GM12878 (cell line): ENCODE measurements at regions not wholly inside any gene's neighbourhood (a gene's known extent, or its start where the extent isn't known, plus 50 kb on each side); places are given as distances from the start of the nearest gene placed in this dataset.

Source experiments
- ATAC-seq: fragments of 200-7000 bp; cut with Tn5 transposase; 3 replicates; pipeline ENCODE4 v1.9.1; 2020; ENCODE audit warnings: mild to moderate bottlenecking, moderate library complexity
- BruUV-seq: library from RNA; stranded (reverse); fragments of 400-500 nt; replicated peaks from 2 replicates; lab custom pipeline; 2021; lab: Mats Ljungman, UMichigan
- CTCF ChIA-PET: fragments of 300-600 bp; sonication (Branson Sonifier 250); formaldehyde crosslinking; extraction: SDS; loops from one replicate; lab custom pipeline; 2021; ENCODE audit warnings: inconsistent platforms; lab: Yijun Ruan, JAX
- POLR2A ChIA-PET: fragments of 350-600 bp; formaldehyde crosslinking; extraction: SDS; loops from one replicate; lab custom pipeline; 2021; ENCODE audit warnings: inconsistent platforms; lab: Charles Lee
- RAD21 ChIA-PET: fragments of 300-600 bp; sonication (Branson Sonifier 250); formaldehyde crosslinking; loops from one replicate; lab custom pipeline; 2023; ENCODE audit warnings: antibody characterized with exemption; ENCODE audit not compliant: unreplicated experiment; lab: Charles Lee
- SMC1A ChIA-PET: fragments of 300-600 bp; sonication (Branson Sonifier 250); formaldehyde crosslinking; loops from one replicate; lab custom pipeline; 2023; ENCODE audit not compliant: unreplicated experiment, uncharacterized antibody; lab: Charles Lee
- DNase-seq: peaks from one replicate; pipeline ENCODE4 v3.0.0-alpha.2; 2011; ENCODE audit warnings: low read depth, low spot score
- FAIRE-seq: peaks from 3 replicates; lab custom pipeline; 2011; peaks lifted over from hg19 to GRCh38; lab: Jason Lieb, UNC
- H2AFZ ChIP-seq: 2 replicates; pipeline ENCODE4 v1.6.0; 2011; ENCODE audit warnings: low read depth, low read length, control low read depth; ENCODE audit not compliant: control insufficient read depth
- H3K27ac ChIP-seq: 2 replicates; pipeline ENCODE4 v1.5.1; 2011; ENCODE audit warnings: control low read depth; ENCODE audit not compliant: control insufficient read depth, insufficient read depth
- H3K27me3 ChIP-seq, 2 experiments: replicated peaks in 1 of 2; 2 replicates each; pipeline versions ENCODE4 v1.6.0 to v1.6.1; 2011; ENCODE audit warnings: low read length in 1 of 2; ENCODE audit not compliant: control insufficient read depth in 2 of 2, insufficient read depth in 2 of 2
- H3K36me3 ChIP-seq, 2 experiments: 2 replicates each; pipeline ENCODE4 v1.5.1; 2011; ENCODE audit warnings: low read length in 1 of 2; ENCODE audit not compliant: control insufficient read depth in 2 of 2, insufficient read depth in 2 of 2
- H3K4me1 ChIP-seq: 2 replicates; pipeline ENCODE4 v1.6.1; 2011; ENCODE audit warnings: mild to moderate bottlenecking, low read length, moderate library complexity, mixed read lengths; ENCODE audit not compliant: control insufficient read depth, insufficient read depth
- H3K4me2 ChIP-seq: 2 replicates; pipeline ENCODE4 v1.6.0; 2011; ENCODE audit warnings: control low read depth; ENCODE audit not compliant: control insufficient read depth, insufficient read depth
- H3K4me3 ChIP-seq: fragments of 200-600 bp; sonication (generic); 2 replicates; pipeline ENCODE4 v1.5.1; 2016
- H3K79me2 ChIP-seq: 2 replicates; pipeline ENCODE4 v1.6.0; 2011; ENCODE audit warnings: low read length; ENCODE audit not compliant: control insufficient read depth, insufficient read depth
- H3K9ac ChIP-seq: 2 replicates; pipeline ENCODE4 v1.8.0; 2011; ENCODE audit warnings: low read length, control low read depth, mixed read lengths; ENCODE audit not compliant: control insufficient read depth, insufficient read depth
- H3K9me3 ChIP-seq: replicated peaks from 3 replicates; pipeline ENCODE4 v1.5.1; 2011; ENCODE audit warnings: mild to moderate bottlenecking, low read length; ENCODE audit not compliant: control insufficient read depth, insufficient read depth
- H4K20me1 ChIP-seq: 2 replicates; pipeline ENCODE4 v1.6.0; 2011; ENCODE audit not compliant: control insufficient read depth, insufficient read depth
- BRCA1 ChIP-seq: IDR thresholded peaks from 2 replicates; pipeline ENCODE4 v1.6.1; 2011; ENCODE audit warnings: low read depth, low read length, improper control_type of control experiment
- ESRRA ChIP-seq: IDR thresholded peaks from 2 replicates; pipeline ENCODE4 v1.6.1; 2012; ENCODE audit warnings: mild to moderate bottlenecking, low read length, improper control_type of control experiment
- GATAD2B ChIP-seq: fragments of 450-650 bp; conservative IDR thresholded peaks from 2 replicates; pipeline ENCODE4 v1.6.1; 2017; ENCODE audit warnings: low read depth, mild to moderate bottlenecking, moderate library complexity
- JUND ChIP-seq: IDR thresholded peaks from 2 replicates; pipeline ENCODE4 v1.6.1; 2012; ENCODE audit warnings: low read depth, mild to moderate bottlenecking, low read length, improper control_type of control experiment, moderate library complexity
- MYB ChIP-seq: fragments of 150-350 bp; IDR thresholded peaks from 2 replicates; pipeline ENCODE4 v1.6.1; 2014; ENCODE audit warnings: mild to moderate bottlenecking, low read depth, low read length, borderline replicate concordance
- SIN3A ChIP-seq: IDR thresholded peaks from 2 replicates; pipeline ENCODE4 v1.6.1; 2012; ENCODE audit warnings: low read depth, low read length, improper control_type of control experiment
- SIX5 ChIP-seq: IDR thresholded peaks from 2 replicates; pipeline ENCODE4 v1.6.1; 2011; ENCODE audit warnings: mild to moderate bottlenecking, low read depth, low read length, moderate library complexity; ENCODE audit not compliant: severe bottlenecking
- SRF ChIP-seq, 2 experiments: IDR thresholded peaks; 2 replicates each; pipeline ENCODE4 v1.6.1; 2011; ENCODE audit warnings: low read depth in 2 of 2, low read length in 2 of 2, mild to moderate bottlenecking in 1 of 2, moderate library complexity in 1 of 2
- WGBS: methylation state at CpG from one replicate; pipeline ENCODE4 v1.1.6; 2016; ENCODE audit warnings: low lambda C conversion rate; ENCODE audit not compliant: insufficient replicate concordance, insufficient coverage; ENCODE audit errors: missing lambda C conversion rate; 5-methylcytosine and 5-hydroxymethylcytosine counted together
- in situ Hi-C: fragments of 300-500 bp; cut with MboI; formaldehyde crosslinking; loops from 9 replicates; pipeline ENCODE4 v1.14.3; 2018; ENCODE audit warnings: mixed read lengths
- intact Hi-C: fragments of 100-400 bp; cut with micrococcal nuclease; formaldehyde crosslinking; loops from one replicate; pipeline ENCODE4 v1.14.2; 2022; ENCODE audit not compliant: unreplicated experiment

DNA sequence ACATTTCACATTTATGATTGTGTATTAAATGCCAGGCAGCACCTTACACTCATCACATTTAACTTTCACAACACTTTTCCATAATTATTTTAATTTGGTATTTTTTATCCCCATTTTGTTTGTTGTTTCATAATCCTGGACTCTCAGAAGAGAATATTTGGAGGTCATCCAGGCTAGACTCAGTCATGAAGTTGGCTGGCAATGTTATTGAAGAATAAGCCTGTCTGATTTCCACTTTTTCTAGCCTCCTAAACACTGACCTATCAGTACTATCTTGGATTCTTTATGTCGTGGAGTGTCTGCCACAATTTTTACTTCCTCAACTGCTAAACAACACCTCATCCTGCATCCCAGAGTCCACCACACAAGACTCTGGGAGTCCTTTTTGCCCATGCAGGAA, 372.3 kb upstream of the NRP1 start (continued):
- no peak for TF ChIP-seq BRCA1
- no peak for TF ChIP-seq SRF (IDR thresholded peaks at IDR 0.05; ENCODE audit: low read depth in 2 of 2, low read length in 2 of 2)
- TF ChIP-seq SIN3A: no peak
- TF ChIP-seq MYB: no peak

GRCh38 chr10:33706191-33706590, 371.7 kb upstream of the NRP1 start:
- 0% methylated on average over 3 of the region's 3 CpGs for WGBS
- FAIRE-seq: no peak
- in situ Hi-C loops: no loop called here

More at GRCh38 chr10:33706191-33706590, 371.7 kb upstream of the NRP1 start:
- DNase-seq (no peak), ATAC-seq (no peak)
- no peaks in the 10 kb centered on the region for H3K79me2 ChIP-seq
- H3K27me3 ChIP-seq: no peaks in the 10 kb centered on the region
- ChIA-PET SMC1A (interaction anchor here (1.0 to 2.5 kb wide), 13 partner anchors 10 to 374 kb away, joined by 3 to 11 read pairs (median 4); no protein-coding TSS in a partner anchor), CTCF (interaction anchor here (0.6 to 0.9 kb wide), 2 partner anchors 37 to 40 kb away, joined by 3 read pairs; no protein-coding TSS in a partner anchor), POLR2A (interaction anchor here (1.3 kb wide), 1 partner anchor 9 kb away, joined by 3 read pairs; no protein-coding TSS in a partner anchor), RAD21 (interaction anchor here (3.1 kb wide), 1 partner anchor 38 kb away, joined by 11 read pairs; no protein-coding TSS in a partner anchor)
- no peaks in the 10 kb centered on the region for H3K36me3 ChIP-seq
- no peaks in the 10 kb centered on the region for H3K4me1 ChIP-seq
- no TSS peak for BruUV-seq
- no peak overlapping the region for H3K4me2 ChIP-seq
- H3K27ac ChIP-seq: no peak overlapping the region
- no peak overlapping the region for H3K9ac ChIP-seq
- no peak overlapping the region for H3K4me3 ChIP-seq
- intact Hi-C loops: no loop called here
- no peak for TF ChIP-seq JUND
- no peak for TF ChIP-seq SIX5
- no peak for TF ChIP-seq ESRRA
- no peak for TF ChIP-seq GATAD2B
- peaks cover 1% of the 10 kb centered on the region; the same call in 1 of the 3 replicates for H3K9me3 ChIP-seq
- no peak overlapping the region for H2AFZ ChIP-seq
- H4K20me1 ChIP-seq: no peaks in the 10 kb centered on the region
